ACC112 (cell line): ENCODE measurements at regions not wholly inside any gene's neighbourhood (a gene's known extent, or its start where the extent isn't known, plus 50 kb on each side); places are given as distances from the start of the nearest gene placed in this dataset.

Source experiments
- H2AFZ ChIP-seq: fragments of 200-600 bp; sonication (generic); one replicate; pipeline ENCODE4 v1.6.0; 2017; ENCODE audit warnings: antibody characterized with exemption, low read length; ENCODE audit not compliant: unreplicated experiment
- H3K27ac ChIP-seq: fragments of 200-600 bp; sonication (generic); 2 replicates; pipeline ENCODE4 v1.5.1; 2014; ENCODE audit warnings: low read depth, mild to moderate bottlenecking, antibody characterized with exemption, low read length, moderate library complexity
- H3K27me3 ChIP-seq: fragments of 200-600 bp; sonication (generic); 2 replicates; pipeline ENCODE4 v1.6.1; 2014; ENCODE audit warnings: mild to moderate bottlenecking, antibody characterized with exemption, low read length, moderate library complexity, mixed read lengths; ENCODE audit not compliant: insufficient read depth
- H3K36me3 ChIP-seq: fragments of 200-600 bp; sonication (generic); 2 replicates; pipeline ENCODE4 v1.6.1; 2016; ENCODE audit warnings: mild to moderate bottlenecking, antibody characterized with exemption, low read length, moderate library complexity, mixed read lengths; ENCODE audit not compliant: insufficient read depth
- H3K4me1 ChIP-seq: fragments of 200-600 bp; sonication (generic); one replicate; pipeline ENCODE4 v1.6.1; 2016; ENCODE audit warnings: low read length, mixed read lengths; ENCODE audit not compliant: insufficient read depth, unreplicated experiment, control insufficient read depth
- H3K4me3 ChIP-seq: fragments of 200-600 bp; sonication (generic); 2 replicates; pipeline ENCODE4 v1.5.1; 2014; ENCODE audit warnings: mild to moderate bottlenecking, low read depth, low read length
- H3K79me2 ChIP-seq: fragments of 200-600 bp; sonication (generic); one replicate; pipeline ENCODE4 v1.6.0; 2016; ENCODE audit warnings: low read length; ENCODE audit not compliant: control insufficient read depth, unreplicated experiment, insufficient read depth

- Histone ChIP-seq H3K27me3 (no peaks in the 10 kb centered on the region), H3K79me2 (no peaks in the 10 kb centered on the region), H3K4me3 (no peak overlapping the region), H2AFZ (no peak overlapping the region), H3K27ac (no peak overlapping the region), H3K36me3 (no peaks in the 10 kb centered on the region), H3K4me1 (peaks cover 6% of the 10 kb centered on the region)
Observed at GRCh38 chr13:107734891-107735625, 480.3 kb downstream of the LIG4 start.

- peaks cover 6% of the 10 kb centered on the region for H3K4me1 ChIP-seq
- H3K4me3 ChIP-seq: no peak overlapping the region
- no peak overlapping the region for H2AFZ ChIP-seq
- H3K27me3 ChIP-seq: no peaks in the 10 kb centered on the region
- no peaks in the 10 kb centered on the region for H3K36me3 ChIP-seq
- H3K79me2 ChIP-seq: no peaks in the 10 kb centered on the region
- H3K27ac ChIP-seq: no peak overlapping the region
Observed at GRCh38 chr13:107733276-107733675, 482.1 kb downstream of the LIG4 start.

GRCh38 chr13:107730813-107731212, 484.5 kb downstream of the LIG4 start:
- H3K36me3 ChIP-seq: no peaks in the 10 kb centered on the region
- no peak overlapping the region for H3K4me3 ChIP-seq
- H3K79me2 ChIP-seq: no peaks in the 10 kb centered on the region

GRCh38 chr13:107721125-107721869, 494.0 kb downstream of the LIG4 start:
- Histone ChIP-seq H3K4me3 (no peak overlapping the region), H3K4me1 (no peaks in the 10 kb centered on the region), H3K27ac (no peak overlapping the region), H2AFZ (no peak overlapping the region), H3K27me3 (no peaks in the 10 kb centered on the region), H3K79me2 (no peaks in the 10 kb centered on the region), H3K36me3 (no peaks in the 10 kb centered on the region)

More at GRCh38 chr13:107730813-107731212, 484.5 kb downstream of the LIG4 start:
- H3K27me3 ChIP-seq: no peaks in the 10 kb centered on the region
- no peak overlapping the region for H2AFZ ChIP-seq
- H3K4me1 ChIP-seq: peaks cover 6% of the 10 kb centered on the region
- H3K27ac ChIP-seq: no peak overlapping the region

GRCh38 chr13:107716741-107717140, 498.6 kb downstream of the LIG4 start:
- no peak overlapping the region for H2AFZ ChIP-seq
- no peaks in the 10 kb centered on the region for H3K27me3 ChIP-seq
- H3K4me1 ChIP-seq: no peaks in the 10 kb centered on the region
- H3K36me3 ChIP-seq: no peaks in the 10 kb centered on the region
- H3K79me2 ChIP-seq: no peaks in the 10 kb centered on the region
- H3K4me3 ChIP-seq: no peak overlapping the region
- no peak overlapping the region for H3K27ac ChIP-seq

- Histone ChIP-seq H2AFZ (no peak overlapping the region), H3K79me2 (no peaks in the 10 kb centered on the region), H3K36me3 (no peaks in the 10 kb centered on the region), H3K4me3 (no peak overlapping the region), H3K4me1 (no peaks in the 10 kb centered on the region), H3K27ac (no peak overlapping the region), H3K27me3 (no peaks in the 10 kb centered on the region)
Observed at GRCh38 chr13:107716241-107716640, 499.1 kb downstream of the LIG4 start.

- no peak overlapping the region for H3K4me3 ChIP-seq
- H2AFZ ChIP-seq: no peak overlapping the region
- H3K4me1 ChIP-seq: no peaks in the 10 kb centered on the region
- no peaks in the 10 kb centered on the region for H3K27me3 ChIP-seq
- no peak overlapping the region for H3K27ac ChIP-seq
- no peaks in the 10 kb centered on the region for H3K79me2 ChIP-seq
- H3K36me3 ChIP-seq: no peaks in the 10 kb centered on the region
Observed at GRCh38 chr13:107715496-107715895, 499.8 kb downstream of the LIG4 start.

GRCh38 chr13:107713314-107713713, 502.0 kb downstream of the LIG4 start:
- no peaks in the 10 kb centered on the region for H3K79me2 ChIP-seq
- no peak overlapping the region for H2AFZ ChIP-seq
- H3K27ac ChIP-seq: no peak overlapping the region
- H3K4me3 ChIP-seq: no peak overlapping the region
- no peaks in the 10 kb centered on the region for H3K27me3 ChIP-seq
- no peaks in the 10 kb centered on the region for H3K4me1 ChIP-seq
- H3K36me3 ChIP-seq: no peaks in the 10 kb centered on the region

- H3K79me2 ChIP-seq: no peaks in the 10 kb centered on the region
- no peak overlapping the region for H3K27ac ChIP-seq
- H3K4me1 ChIP-seq: no peaks in the 10 kb centered on the region
- H3K36me3 ChIP-seq: no peaks in the 10 kb centered on the region
- H3K4me3 ChIP-seq: no peak overlapping the region
- H3K27me3 ChIP-seq: no peaks in the 10 kb centered on the region
- no peak overlapping the region for H2AFZ ChIP-seq
Observed at GRCh38 chr13:107712145-107712860, 503.0 kb downstream of the LIG4 start.

- H3K79me2 ChIP-seq: no peaks in the 10 kb centered on the region
- no peaks in the 10 kb centered on the region for H3K27me3 ChIP-seq
- H3K4me3 ChIP-seq: no peak overlapping the region
- H2AFZ ChIP-seq: no peak overlapping the region
- H3K36me3 ChIP-seq: no peaks in the 10 kb centered on the region
- H3K27ac ChIP-seq: no peak overlapping the region
- H3K4me1 ChIP-seq: no peaks in the 10 kb centered on the region
Observed at GRCh38 chr13:107690181-107690580, 525.2 kb downstream of the LIG4 start.
